A673 (cell line): ENCODE measurements at regions not wholly inside any gene's neighbourhood (a gene's known extent, or its start where the extent isn't known, plus 50 kb on each side); places are given as distances from the start of the nearest gene placed in this dataset.
"Not testable (repeated sequence)": the region's sequence is repeated elsewhere in the genome, so short reads cannot be mapped to it uniquely, and the experiment has no call there.

Source experiments
- BruUV-seq: library from RNA; stranded (reverse); fragments of 400-500 nt; replicated peaks from 2 replicates; lab custom pipeline; 2021; lab: Mats Ljungman, UMichigan
- CTCF ChIA-PET: fragments of 300-600 bp; sonication (Branson Sonifier 250); formaldehyde crosslinking; loops from one replicate; lab custom pipeline; 2022; ENCODE audit warnings: antibody characterized with exemption; lab: Charles Lee
- POLR2A ChIA-PET: fragments of 300-600 bp; sonication (Branson Sonifier 250); formaldehyde crosslinking; loops from one replicate; lab custom pipeline; 2022; ENCODE audit warnings: antibody characterized with exemption; ENCODE audit not compliant: low non-redundant PET; lab: Charles Lee
- DNase-seq: peaks from one replicate; pipeline ENCODE4 v3.0.0-alpha.2; 2015; ENCODE audit warnings: low spot score
- H3K27ac ChIP-seq: fragments of 200-600 bp; sonication (generic); 2 replicates; pipeline ENCODE4 v1.5.1; 2016; ENCODE audit warnings: mixed run types, low read depth, mild to moderate bottlenecking, mixed read lengths, antibody characterized with exemption, low read length; ENCODE audit not compliant: poor library complexity, severe bottlenecking
- H3K27me3 ChIP-seq: fragments of 200-600 bp; sonication (generic); replicated peaks from 2 replicates; pipeline ENCODE4 v1.6.1; 2017; ENCODE audit warnings: mixed run types, low read depth, mild to moderate bottlenecking, mixed read lengths, antibody characterized with exemption, low read length; ENCODE audit not compliant: insufficient read depth, poor library complexity
- H3K36me3 ChIP-seq: fragments of 200-600 bp; sonication (generic); 2 replicates; pipeline ENCODE4 v1.6.1; 2016; ENCODE audit warnings: mixed run types, mild to moderate bottlenecking, mixed read lengths, antibody characterized with exemption, low read length; ENCODE audit not compliant: insufficient read depth, poor library complexity, severe bottlenecking
- H3K4me1 ChIP-seq: fragments of 200-600 bp; sonication (generic); 2 replicates; pipeline ENCODE4 v1.6.1; 2017; ENCODE audit warnings: mixed run types, mild to moderate bottlenecking, mixed read lengths, antibody characterized with exemption, low read length; ENCODE audit not compliant: insufficient read depth, poor library complexity, severe bottlenecking
- H3K4me3 ChIP-seq: fragments of 200-600 bp; sonication (generic); 2 replicates; pipeline ENCODE4 v1.5.1; 2016; ENCODE audit warnings: low read depth, mixed run types, mild to moderate bottlenecking, mixed read lengths, low read length; ENCODE audit not compliant: poor library complexity, severe bottlenecking
- H3K9me3 ChIP-seq: fragments of 200-600 bp; sonication (generic); 2 replicates; pipeline ENCODE4 v1.6.1; 2016; ENCODE audit warnings: mixed run types, low read depth, mild to moderate bottlenecking, mixed read lengths, antibody characterized with exemption, low read length; ENCODE audit not compliant: poor library complexity, severe bottlenecking
- EZH2 ChIP-seq: fragments of 200-600 bp; sonication (generic); IDR thresholded peaks from 2 replicates; pipeline ENCODE4 v1.6.1; 2017; ENCODE audit warnings: borderline replicate concordance, low read depth, mild to moderate bottlenecking, mixed read lengths, antibody characterized with exemption, low read length; ENCODE audit not compliant: poor library complexity, severe bottlenecking
- intact Hi-C: fragments of 100-400 bp; cut with micrococcal nuclease; formaldehyde crosslinking; loops from one replicate; pipeline ENCODE4 v1.10.0; 2022; ENCODE audit not compliant: unreplicated experiment
- TF ChIP-seq, protein P1 (sequence below): fragments of 300-800, 200-600 bp; sonication (generic); conservative IDR thresholded peaks from 2 replicates; pipeline ENCODE4 v1.5.1; 2017; ENCODE audit warnings: low read depth, mild to moderate bottlenecking, antibody characterized with exemption, low read length, moderate library complexity, mixed read lengths

DNA sequence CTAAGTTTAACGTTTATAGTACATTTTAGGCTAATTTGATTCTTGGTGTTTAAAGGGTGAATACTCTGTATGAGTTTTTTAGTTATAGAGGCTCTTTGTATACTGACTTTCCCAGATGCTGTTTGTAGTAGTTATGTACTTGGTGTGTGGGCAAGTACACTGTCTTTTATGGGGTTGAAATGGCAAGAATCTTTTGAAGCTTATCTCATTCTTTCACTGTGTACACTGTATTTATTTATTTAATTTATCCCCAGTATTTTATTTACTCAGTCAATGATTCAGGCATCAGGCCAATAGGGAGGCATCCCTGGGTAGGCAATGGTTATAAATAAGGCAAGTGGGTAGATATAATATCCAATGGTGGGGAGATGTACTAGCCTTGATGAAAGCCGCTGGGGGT, 277.0 kb upstream of the PTCHD4 start:
- ChIA-PET POLR2A (no interaction called here), CTCF (no interaction called here)
- no peak overlapping the region for H3K27ac ChIP-seq
- TF ChIP-seq, protein P1, sequence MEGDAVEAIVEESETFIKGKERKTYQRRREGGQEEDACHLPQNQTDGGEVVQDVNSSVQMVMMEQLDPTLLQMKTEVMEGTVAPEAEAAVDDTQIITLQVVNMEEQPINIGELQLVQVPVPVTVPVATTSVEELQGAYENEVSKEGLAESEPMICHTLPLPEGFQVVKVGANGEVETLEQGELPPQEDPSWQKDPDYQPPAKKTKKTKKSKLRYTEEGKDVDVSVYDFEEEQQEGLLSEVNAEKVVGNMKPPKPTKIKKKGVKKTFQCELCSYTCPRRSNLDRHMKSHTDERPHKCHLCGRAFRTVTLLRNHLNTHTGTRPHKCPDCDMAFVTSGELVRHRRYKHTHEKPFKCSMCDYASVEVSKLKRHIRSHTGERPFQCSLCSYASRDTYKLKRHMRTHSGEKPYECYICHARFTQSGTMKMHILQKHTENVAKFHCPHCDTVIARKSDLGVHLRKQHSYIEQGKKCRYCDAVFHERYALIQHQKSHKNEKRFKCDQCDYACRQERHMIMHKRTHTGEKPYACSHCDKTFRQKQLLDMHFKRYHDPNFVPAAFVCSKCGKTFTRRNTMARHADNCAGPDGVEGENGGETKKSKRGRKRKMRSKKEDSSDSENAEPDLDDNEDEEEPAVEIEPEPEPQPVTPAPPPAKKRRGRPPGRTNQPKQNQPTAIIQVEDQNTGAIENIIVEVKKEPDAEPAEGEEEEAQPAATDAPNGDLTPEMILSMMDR, result no peak
- TF ChIP-seq EZH2, result no peak
- H3K4me3 ChIP-seq, result no peak overlapping the region
- no peaks in the 10 kb centered on the region for H3K27me3 ChIP-seq
- intact Hi-C loops, result no loop called here
- DNase-seq, result no peak
- H3K9me3 ChIP-seq, result no peaks in the 10 kb centered on the region
- H3K36me3 ChIP-seq, result no peaks in the 10 kb centered on the region
- no peaks in the 10 kb centered on the region for H3K4me1 ChIP-seq
- no TSS peak for BruUV-seq

- H3K36me3 ChIP-seq, result no peaks in the 10 kb centered on the region
- POLR2A ChIA-PET, result no interaction called here
- no peaks in the 10 kb centered on the region for H3K4me1 ChIP-seq
- intact Hi-C loops, result no loop called here
- H3K27me3 ChIP-seq, result no peaks in the 10 kb centered on the region
- CTCF ChIA-PET, result no interaction called here
- DNase-seq, result no peak
- H3K27ac ChIP-seq, result no peak overlapping the region
- no TSS peak for BruUV-seq
- no peak overlapping the region for H3K4me3 ChIP-seq
- no peaks in the 10 kb centered on the region for H3K9me3 ChIP-seq
- TF ChIP-seq, protein P1, result no peak
- no peak for TF ChIP-seq EZH2
Measured at GRCh38 chr6:48378884-48379407, 267.9 kb upstream of the PTCHD4 start.

DNA sequence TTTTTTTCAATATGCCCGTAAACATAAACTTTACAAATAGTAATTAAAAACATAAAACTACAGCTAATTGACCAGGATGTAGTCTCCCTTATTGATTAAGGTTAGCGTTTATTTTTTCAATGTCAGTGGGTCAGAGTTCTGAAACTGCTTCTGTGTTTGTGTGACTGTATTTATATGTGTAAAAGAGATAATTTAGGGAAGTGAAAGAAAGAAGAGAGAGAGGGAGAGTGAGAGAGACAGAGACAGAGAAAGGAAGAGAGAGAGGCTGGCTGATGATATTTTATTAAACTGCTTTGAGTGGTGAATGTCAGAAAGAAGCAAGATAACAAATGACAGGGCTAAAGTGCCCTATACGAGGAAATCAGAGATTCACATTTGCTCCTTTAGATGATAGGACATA, 266.1 kb upstream of the PTCHD4 start:
- TF ChIP-seq EZH2, result no peak
- TF ChIP-seq, protein P1, result no peak
- Histone ChIP-seq H3K27ac (no peak overlapping the region), H3K27me3 (no peaks in the 10 kb centered on the region), H3K9me3 (no peaks in the 10 kb centered on the region), H3K4me1 (no peaks in the 10 kb centered on the region), H3K36me3 (no peaks in the 10 kb centered on the region), H3K4me3 (no peak overlapping the region)
- BruUV-seq, result no TSS peak
- ChIA-PET POLR2A (no interaction called here), CTCF (no interaction called here)
- DNase-seq, result no peak
- intact Hi-C loops, result no loop called here

GRCh38 chr6:48371226-48371625, 260.2 kb upstream of the PTCHD4 start:
- BruUV-seq, H3K27ac ChIP-seq, H3K9me3 ChIP-seq, H3K36me3 ChIP-seq, H3K4me1 ChIP-seq, DNase-seq, POLR2A ChIA-PET, intact Hi-C loops, H3K4me3 ChIP-seq, H3K27me3 ChIP-seq, CTCF ChIA-PET: not testable (repeated sequence)
